GM23248 (cell line): ENCODE measurements at regions not wholly inside any gene's neighbourhood (a gene's known extent, or its start where the extent isn't known, plus 50 kb on each side); places are given as distances from the start of the nearest gene placed in this dataset.

ENCODE experiments used
- EZH2 ChIP-seq: fragments of 200-600 bp; sonication (generic); IDR thresholded peaks from 2 replicates; pipeline ENCODE4 v1.6.1; 2018; ENCODE audit warnings: antibody characterized with exemption, mild to moderate bottlenecking; ENCODE audit not compliant: insufficient read depth, poor library complexity, severe bottlenecking
- EZH2phosphoT487 ChIP-seq: fragments of 200-600 bp; sonication (generic); IDR thresholded peaks from 2 replicates; pipeline ENCODE4 v1.6.1; 2018; ENCODE audit warnings: antibody characterized with exemption, moderate library complexity, mild to moderate bottlenecking, low read depth; ENCODE audit not compliant: insufficient read depth

DNA sequence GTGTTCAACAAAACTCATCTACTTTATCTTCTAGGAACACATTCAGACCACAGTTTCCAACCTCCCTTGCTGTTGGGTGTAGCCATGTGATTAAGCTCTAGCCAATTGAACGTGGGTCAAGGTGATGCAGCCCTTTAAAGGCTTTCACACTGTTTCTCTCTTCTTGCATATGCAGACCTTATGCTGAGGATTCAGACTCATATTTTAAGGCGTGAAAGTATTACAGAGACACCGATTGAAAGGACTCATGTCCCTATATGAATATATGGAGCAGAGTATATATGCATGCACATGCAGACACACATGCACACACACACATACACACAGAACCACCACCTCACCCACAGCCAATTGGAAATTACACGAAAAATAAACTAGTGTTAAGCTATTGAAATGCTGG is 214.3 kb upstream of the NR5A2 start:
- TF ChIP-seq EZH2phosphoT487 (no peak), EZH2 (no peak)
